CD4-positive, alpha-beta T cell treated with Interferon alpha-2 for 1 hour (primary cell): ENCODE measurements at regions not wholly inside any gene's neighbourhood (a gene's known extent, or its start where the extent isn't known, plus 50 kb on each side); places are given as distances from the start of the nearest gene placed in this dataset.
A peak's percentile ranks its signal among the peaks of the same experiment; 100 is the strongest.
"Not testable (repeated sequence)": the region's sequence is repeated elsewhere in the genome, so short reads cannot be mapped to it uniquely, and the experiment has no call there.

Source experiments
- DNase-seq, 2 donors: peaks; one replicate each; pipeline ENCODE4 v3.0.0-alpha.2; 2020 to 2022

DNA sequence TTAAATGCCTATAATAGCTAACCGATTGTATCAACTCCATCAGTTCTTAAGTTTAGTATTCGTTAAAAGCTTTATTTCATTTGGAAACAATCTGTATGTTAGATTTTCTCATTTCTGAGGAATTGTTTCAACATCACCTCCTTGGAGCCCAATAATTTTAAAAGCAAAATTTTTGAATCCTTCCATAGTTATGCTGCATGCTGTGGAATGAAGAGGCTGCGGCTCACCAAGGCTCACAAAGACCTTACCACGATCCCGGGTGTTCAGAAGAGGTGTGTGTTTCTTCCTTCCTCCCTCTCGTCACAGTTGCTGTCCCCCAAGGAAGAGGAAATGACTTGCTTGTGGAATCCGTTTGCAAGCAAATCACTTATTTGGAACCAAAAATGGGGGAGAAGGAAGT lies 143.8 kb downstream of the FGF1 start:
- DNase-seq, result no peak

DNA sequence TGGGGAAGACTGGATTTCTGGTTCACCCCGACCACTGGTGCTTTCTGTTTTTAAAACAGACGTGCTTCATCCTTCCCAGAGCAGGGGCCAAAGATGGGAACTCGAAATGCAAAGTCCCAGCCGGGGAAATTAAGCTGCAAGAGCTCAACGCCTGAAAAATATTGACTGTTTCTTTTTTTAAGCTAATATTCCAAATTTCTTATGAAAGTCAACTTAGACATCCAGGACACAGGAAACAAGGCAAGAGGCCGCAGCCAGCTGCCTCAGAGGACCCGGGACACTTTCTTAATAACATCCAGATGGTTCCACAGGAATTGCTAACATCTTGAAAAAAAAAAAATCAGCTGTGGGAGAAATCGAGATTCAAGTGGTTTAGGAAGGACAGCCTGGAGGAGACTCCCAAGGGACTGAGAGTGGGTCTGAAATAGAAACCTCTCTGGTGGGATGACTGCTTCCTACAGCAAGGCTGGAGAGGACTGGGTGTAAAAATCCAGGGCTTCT lies 144.9 kb downstream of the FGF1 start:
- DNase-seq, result no peak

DNA sequence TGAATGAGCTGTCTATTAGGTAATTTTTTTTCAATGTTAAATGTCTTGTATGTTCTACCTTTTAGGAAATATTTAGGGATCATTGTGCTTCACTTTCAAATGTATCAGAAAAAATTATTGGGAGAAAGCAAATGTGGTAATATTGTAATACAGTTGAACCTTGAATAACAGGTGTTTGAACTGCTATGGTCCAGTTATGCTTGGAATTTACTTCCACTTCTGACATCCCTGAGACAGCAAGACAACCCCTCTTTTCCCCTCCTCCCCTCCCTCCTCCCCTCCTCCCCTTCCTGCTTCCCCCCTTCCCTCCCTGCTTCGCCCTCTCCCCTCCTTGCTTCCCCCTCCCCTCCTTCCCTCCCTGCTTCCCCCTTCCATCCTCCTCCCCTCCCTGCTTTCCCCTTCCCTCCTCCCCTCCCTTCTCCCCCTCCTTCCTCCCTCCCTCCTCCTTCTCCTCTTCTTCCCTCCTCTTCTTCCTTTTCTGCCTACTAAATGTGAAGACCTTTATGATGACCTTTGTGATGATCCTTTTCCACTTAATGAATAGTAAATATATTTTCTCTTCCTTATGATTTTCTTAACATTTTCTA lies 146.6 kb downstream of the FGF1 start:
- no peak for DNase-seq

DNA sequence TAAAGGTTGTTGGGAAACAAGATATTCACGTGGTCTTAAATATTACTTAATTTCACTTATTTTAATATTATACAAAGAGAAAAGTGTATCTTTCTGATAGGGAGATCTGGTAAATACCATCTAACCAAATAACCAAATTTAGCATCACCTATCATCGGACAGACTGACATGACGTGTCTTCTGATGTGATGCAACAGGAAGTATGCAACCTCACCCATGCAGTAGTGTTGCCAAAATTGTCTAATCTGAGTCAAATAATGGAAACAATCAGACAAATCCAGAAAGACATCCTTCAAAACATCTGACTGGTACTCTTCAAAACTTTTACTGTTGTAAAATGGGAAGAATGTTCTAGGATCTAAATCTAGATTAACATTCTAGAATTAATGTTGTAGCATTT lies 148.0 kb downstream of the FGF1 start:
- peak in 1 of 2 donors; percentile 6 for DNase-seq

GRCh38 chr5:142532781-142533176 lies 153.1 kb downstream of the FGF1 start:
- DNase-seq, result no peak

GRCh38 chr5:142531977-142532780 lies 153.7 kb downstream of the FGF1 start:
- DNase-seq, result no peak

GRCh38 chr5:142530904-142531303 lies 155.0 kb downstream of the FGF1 start:
- no peak for DNase-seq

DNA sequence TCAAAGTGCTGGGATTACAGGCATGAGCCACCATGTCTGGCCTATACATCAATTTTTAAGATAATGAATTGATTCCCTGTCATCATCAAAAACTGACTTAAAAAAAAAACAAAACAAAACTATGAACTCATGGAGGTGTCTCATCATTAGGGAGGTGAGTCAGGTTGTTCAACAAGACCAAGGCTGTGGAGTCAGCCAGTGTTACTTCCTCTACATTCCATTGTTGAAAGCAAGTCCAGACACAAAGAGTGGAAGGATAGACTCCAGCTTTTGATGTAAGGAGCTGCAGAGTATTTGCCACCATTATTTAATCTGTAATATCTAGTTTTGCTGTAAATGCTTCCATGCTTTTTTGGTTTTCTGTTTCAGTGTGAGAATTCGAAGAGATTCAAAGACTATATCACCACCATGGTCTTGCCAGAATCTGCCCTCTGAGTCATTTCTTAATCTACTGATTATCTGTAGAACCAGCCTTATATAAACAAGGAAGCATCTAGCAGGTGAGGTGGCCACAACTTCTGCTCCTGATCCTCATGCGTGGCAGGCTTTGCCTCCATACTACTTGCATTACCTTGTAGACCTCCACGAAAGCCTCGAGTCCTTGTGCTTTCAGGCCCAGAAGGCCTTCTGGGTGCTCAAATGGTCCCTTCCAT lies 156.1 kb downstream of the FGF1 start:
- DNase-seq, result no peak

DNA sequence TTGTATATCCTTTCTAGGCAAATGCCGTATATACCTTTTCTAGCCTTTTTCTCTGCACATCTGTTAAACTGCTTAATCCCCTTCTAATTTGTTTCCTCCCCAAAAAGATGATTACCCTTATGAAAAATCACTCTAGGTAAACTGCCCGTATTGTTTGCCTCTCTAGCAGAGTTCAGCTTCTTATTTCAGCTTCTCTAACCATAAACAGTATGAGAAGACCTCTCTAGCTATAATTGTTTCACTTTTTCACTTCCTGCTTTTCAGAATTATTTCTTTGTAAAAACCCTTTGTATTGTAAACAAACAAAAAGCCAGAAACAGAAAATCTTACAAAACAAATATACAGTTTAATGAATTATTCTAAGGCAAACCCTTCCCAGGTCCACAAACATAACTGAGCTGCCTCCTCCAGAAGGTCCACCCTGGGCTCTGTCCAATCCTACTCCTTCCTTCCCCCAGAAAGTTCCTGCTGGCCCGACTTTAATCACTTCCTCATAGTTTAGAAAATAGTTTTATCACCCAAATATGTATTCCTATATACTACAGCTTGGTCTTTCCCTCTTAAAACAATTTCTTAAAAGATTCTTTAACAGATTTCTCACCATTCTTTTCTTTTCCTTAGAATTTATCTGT lies 158.1 kb downstream of the FGF1 start:
- no peak for DNase-seq

- no peak for DNase-seq
Observed at GRCh38 chr5:142527234-142527633, 158.7 kb downstream of the FGF1 start.

GRCh38 chr5:142522983-142523382 lies 162.9 kb downstream of the FGF1 start:
- DNase-seq, result no peak

- DNase-seq, result no peak
Observed at GRCh38 chr5:142521706-142522105, 164.2 kb downstream of the FGF1 start.

GRCh38 chr5:142520885-142521284 lies 165.0 kb downstream of the FGF1 start:
- DNase-seq, result no peak

DNA sequence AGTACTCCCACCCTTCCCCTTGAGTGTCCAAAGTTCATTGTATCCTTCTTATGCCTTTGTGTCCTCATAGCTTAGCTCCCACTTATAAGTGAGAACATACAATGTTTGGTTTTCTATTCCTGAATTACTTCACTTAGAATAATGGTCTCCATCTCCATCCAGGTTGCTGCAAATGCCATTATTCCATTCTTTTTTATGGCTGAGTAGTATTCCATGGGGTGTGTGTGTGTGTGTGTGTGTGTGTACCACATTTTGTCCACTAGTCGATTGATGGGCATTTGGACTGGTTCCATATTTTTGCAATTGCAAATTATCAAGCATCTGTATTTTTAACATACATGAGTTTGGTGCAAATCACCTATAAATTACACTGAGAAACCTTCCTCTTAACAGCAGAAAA lies 166.0 kb downstream of the FGF1 start:
- not testable (repeated sequence) for DNase-seq

- DNase-seq, result no peak
Observed at GRCh38 chr5:142517840-142518239, 168.1 kb downstream of the FGF1 start.

GRCh38 chr5:142516732-142517131 lies 169.2 kb downstream of the FGF1 start:
- DNase-seq, result no peak

- DNase-seq, result no peak
Observed at GRCh38 chr5:142515036-142515435, 170.9 kb downstream of the FGF1 start.

DNA sequence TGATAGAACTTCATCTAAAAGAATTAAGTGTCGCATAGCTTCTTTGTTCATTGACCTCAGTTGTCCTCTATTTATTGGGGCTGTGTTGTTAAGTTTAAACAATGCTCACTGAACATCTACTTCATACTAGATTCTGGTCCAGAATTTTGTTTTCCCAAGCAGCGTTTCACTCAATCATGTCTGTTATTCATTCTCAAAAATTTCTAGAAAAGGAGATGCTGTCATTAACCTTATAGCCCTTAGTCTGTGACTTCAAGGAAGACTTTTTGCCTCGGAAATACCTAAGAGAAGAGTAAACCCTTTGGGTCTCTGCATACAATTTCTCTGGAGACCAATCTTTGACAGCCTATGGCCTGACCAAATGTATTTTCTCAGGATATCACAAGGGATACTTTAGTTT lies 171.7 kb downstream of the FGF1 start:
- DNase-seq, result no peak

- no peak for DNase-seq
Observed at GRCh38 chr5:142512043-142513042, 173.5 kb downstream of the FGF1 start.

- DNase-seq, result no peak
Observed at GRCh38 chr5:142511358-142511757, 174.5 kb downstream of the FGF1 start.

DNA sequence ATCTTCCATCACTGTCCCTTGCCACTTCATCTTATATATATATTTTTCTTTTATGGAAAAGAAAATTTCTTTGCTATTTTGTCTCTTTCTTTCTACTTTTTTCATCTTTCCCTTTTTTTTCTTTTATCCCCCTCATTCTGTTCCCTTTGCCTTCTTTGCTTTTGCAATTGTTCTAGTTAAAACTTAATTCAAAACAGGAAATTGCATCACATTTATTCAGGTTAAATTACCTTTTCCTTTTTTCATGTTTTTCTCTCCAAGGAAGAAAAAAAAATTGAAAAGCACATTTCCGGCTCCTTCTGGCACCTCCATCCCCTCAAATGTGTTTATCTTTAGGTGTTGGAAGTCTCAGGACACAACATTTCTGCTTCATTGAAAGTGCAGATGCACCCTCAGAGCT lies 176.9 kb downstream of the FGF1 start:
- no peak for DNase-seq

- DNase-seq, result no peak
Observed at GRCh38 chr5:142508591-142508990, 177.3 kb downstream of the FGF1 start.
